BE2C (cell line): ENCODE measurements at regions not wholly inside any gene's neighbourhood (a gene's known extent, or its start where the extent isn't known, plus 50 kb on each side); places are given as distances from the start of the nearest gene placed in this dataset.

ENCODE experiments used
- DNase-seq: peaks from one replicate; pipeline ENCODE4 v3.0.0-alpha.2; 2020
- H3K27me3 ChIP-seq: fragments of 250-450 bp; sonication (Bioruptor Pico); 2 replicates; pipeline ENCODE4 v1.5.1; 2020; ENCODE audit warnings: mild to moderate bottlenecking
- H3K36me3 ChIP-seq: fragments of 250-450 bp; sonication (Bioruptor Pico); 2 replicates; pipeline ENCODE4 v1.5.1; 2020; ENCODE audit warnings: mild to moderate bottlenecking
- H3K4me1 ChIP-seq: fragments of 250-450 bp; sonication (Bioruptor Pico); 2 replicates; pipeline ENCODE4 v1.5.1; 2020
- H3K4me3 ChIP-seq: 2 replicates; pipeline ENCODE4 v1.5.1; 2011; ENCODE audit warnings: low read depth, low read length
- H3K9me3 ChIP-seq: fragments of 250-450 bp; sonication (Bioruptor Pico); 2 replicates; pipeline ENCODE4 v1.5.1; 2020
- CTCF ChIP-seq: IDR thresholded peaks from 2 replicates; pipeline ENCODE4 v1.5.1; 2012; ENCODE audit warnings: mild to moderate bottlenecking, low read depth, low read length

DNA sequence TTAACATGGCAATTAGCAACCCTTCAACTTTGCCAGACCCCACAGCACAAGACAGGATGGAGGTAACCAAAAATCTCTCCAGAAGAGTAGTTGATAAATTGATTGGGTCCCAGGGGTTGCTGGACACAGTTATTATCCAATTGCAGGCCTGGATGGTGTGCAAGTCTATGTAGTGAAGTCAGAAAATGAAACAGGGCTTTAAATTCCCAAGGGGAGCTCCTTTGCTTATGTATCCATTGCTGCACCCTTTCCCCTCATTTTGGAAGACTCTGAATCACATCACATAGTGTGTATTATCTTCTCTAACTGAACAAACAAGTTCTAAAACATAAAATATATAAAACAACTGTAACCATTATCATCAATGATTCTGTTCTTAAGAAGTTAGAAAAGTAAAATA, 550.2 kb downstream of the LMO4 start:
- TF ChIP-seq CTCF = no peak
- Histone ChIP-seq H3K36me3 (no peaks in the 10 kb centered on the region), H3K4me1 (no peaks in the 10 kb centered on the region), H3K27me3 (no peaks in the 10 kb centered on the region), H3K4me3 (no peak overlapping the region), H3K9me3 (no peaks in the 10 kb centered on the region)
- no peak for DNase-seq

DNA sequence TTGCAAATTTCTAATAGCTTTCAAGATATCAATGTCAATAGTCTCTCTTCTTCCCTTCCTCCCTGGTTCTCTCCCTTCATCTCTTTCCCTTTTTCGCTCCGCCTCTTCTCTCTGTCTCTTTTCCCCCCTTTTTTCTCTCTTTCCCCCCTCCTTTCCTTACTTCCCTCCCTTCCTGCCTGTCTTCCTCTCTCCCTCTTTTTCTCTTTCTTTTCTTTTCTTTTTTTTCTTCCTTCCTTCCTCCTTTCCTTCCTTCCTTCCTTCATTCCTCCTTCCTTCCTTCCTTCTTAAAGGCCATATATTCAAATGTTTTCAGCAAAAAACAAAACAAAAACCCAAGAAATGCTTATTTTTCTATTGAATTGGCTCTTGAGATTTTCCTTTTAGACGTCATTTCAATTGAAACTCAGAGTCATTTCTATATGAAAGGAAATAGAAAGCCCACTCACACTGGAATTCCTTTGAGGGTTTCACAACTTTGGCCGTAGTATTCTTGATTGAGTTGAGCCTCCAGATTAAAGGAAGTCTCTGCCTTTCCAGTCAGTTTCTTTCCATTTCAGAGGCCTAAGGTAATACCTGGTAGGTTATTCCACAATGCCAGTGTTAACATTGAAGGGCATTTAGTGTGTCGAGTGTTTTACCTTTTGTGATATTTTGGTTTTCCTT, 551.5 kb downstream of the LMO4 start:
- Histone ChIP-seq H3K4me1 (no peaks in the 10 kb centered on the region), H3K36me3 (no peaks in the 10 kb centered on the region), H3K27me3 (no peaks in the 10 kb centered on the region), H3K9me3 (no peaks in the 10 kb centered on the region), H3K4me3 (no peak overlapping the region)
- TF ChIP-seq CTCF = no peak
- DNase-seq = no peak

GRCh38 chr1:87880764-87881163, 552.1 kb downstream of the LMO4 start:
- H3K36me3 ChIP-seq = no peaks in the 10 kb centered on the region
- DNase-seq = no peak
- H3K9me3 ChIP-seq = no peaks in the 10 kb centered on the region
- H3K4me1 ChIP-seq = no peaks in the 10 kb centered on the region
- no peak overlapping the region for H3K4me3 ChIP-seq
- H3K27me3 ChIP-seq = no peaks in the 10 kb centered on the region
- TF ChIP-seq CTCF = no peak

- H3K4me1 ChIP-seq = no peaks in the 10 kb centered on the region
- no peaks in the 10 kb centered on the region for H3K27me3 ChIP-seq
- no peak overlapping the region for H3K4me3 ChIP-seq
- no peaks in the 10 kb centered on the region for H3K36me3 ChIP-seq
- DNase-seq = no peak
- no peak for TF ChIP-seq CTCF
- no peaks in the 10 kb centered on the region for H3K9me3 ChIP-seq
Observed at GRCh38 chr1:87883906-87884305, 555.2 kb downstream of the LMO4 start.

DNA sequence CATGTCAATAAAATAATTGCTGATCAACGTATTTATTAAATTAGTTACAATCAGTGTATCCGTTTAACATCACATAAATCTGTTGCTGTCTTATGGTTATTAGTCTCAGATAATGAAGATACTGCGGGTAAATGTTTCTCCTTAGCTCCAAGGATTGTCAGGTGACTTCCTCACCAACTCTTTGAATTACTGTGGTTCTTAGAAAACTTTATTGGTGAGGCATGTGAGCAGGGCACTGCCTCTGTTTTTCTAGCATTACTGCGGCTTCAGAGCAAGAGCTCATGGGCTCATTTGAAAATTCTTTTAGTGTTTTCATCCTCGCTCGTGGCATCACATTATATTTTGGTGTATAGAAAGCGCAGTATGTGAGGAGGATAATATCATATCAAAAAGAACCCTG, 555.9 kb downstream of the LMO4 start:
- Histone ChIP-seq H3K36me3 (no peaks in the 10 kb centered on the region), H3K4me3 (no peak overlapping the region), H3K4me1 (no peaks in the 10 kb centered on the region), H3K27me3 (no peaks in the 10 kb centered on the region), H3K9me3 (no peaks in the 10 kb centered on the region)
- TF ChIP-seq CTCF = no peak
- no peak for DNase-seq

GRCh38 chr1:87885278-87886025, 556.8 kb downstream of the LMO4 start:
- Histone ChIP-seq H3K27me3 (no peaks in the 10 kb centered on the region), H3K4me1 (no peaks in the 10 kb centered on the region), H3K4me3 (no peak overlapping the region), H3K36me3 (no peaks in the 10 kb centered on the region), H3K9me3 (no peaks in the 10 kb centered on the region)
- no peak for TF ChIP-seq CTCF
- no peak for DNase-seq
